GM23338 (cell line): ENCODE measurements at regions not wholly inside any gene's neighbourhood (a gene's known extent, or its start where the extent isn't known, plus 50 kb on each side); places are given as distances from the start of the nearest gene placed in this dataset.

Experiments used
- ATAC-seq: fragments of 200-7000 bp; cut with Tn5 transposase; 3 replicates; pipeline ENCODE4 v1.9.1; 2020
- DNase-seq: peaks from one replicate; pipeline ENCODE4 v3.0.0-alpha.2; 2015; ENCODE audit warnings: low spot score
- H2AFZ ChIP-seq: fragments of 200-600 bp; sonication (generic); 2 replicates; pipeline ENCODE4 v1.8.0; 2016; ENCODE audit warnings: antibody characterized with exemption, mild to moderate bottlenecking, moderate library complexity
- H3F3A ChIP-seq: fragments of 200-600 bp; sonication (generic); replicated peaks from 2 replicates; pipeline ENCODE4 v1.8.0; 2017; ENCODE audit warnings: antibody characterized with exemption, mixed run types, low read depth
- H3K27ac ChIP-seq: fragments of 200-600 bp; sonication (generic); 2 replicates; pipeline ENCODE4 v1.6.1; 2016; ENCODE audit warnings: low read depth
- H3K27me3 ChIP-seq: fragments of 200-600 bp; sonication (generic); 2 replicates; pipeline ENCODE4 v1.8.0; 2016; ENCODE audit warnings: mild to moderate bottlenecking, mixed run types, moderate library complexity; ENCODE audit not compliant: insufficient read depth
- H3K36me3 ChIP-seq: fragments of 200-600 bp; sonication (generic); 2 replicates; pipeline ENCODE4 v1.8.0; 2016; ENCODE audit warnings: mild to moderate bottlenecking; ENCODE audit not compliant: insufficient read depth
- H3K4me1 ChIP-seq: fragments of 200-600 bp; sonication (generic); 2 replicates; pipeline ENCODE4 v1.8.0; 2016; ENCODE audit warnings: mild to moderate bottlenecking, moderate library complexity; ENCODE audit not compliant: insufficient read depth
- H3K4me2 ChIP-seq: fragments of 200-600 bp; sonication (generic); 2 replicates; pipeline ENCODE4 v1.7.1; 2017; ENCODE audit warnings: mixed run types
- H3K4me3 ChIP-seq: fragments of 200-600 bp; sonication (generic); 2 replicates; pipeline ENCODE4 v1.6.1; 2016; ENCODE audit warnings: mixed run types
- H3K79me2 ChIP-seq: fragments of 200-600 bp; sonication (generic); replicated peaks from 2 replicates; pipeline ENCODE4 v1.8.0; 2017; ENCODE audit warnings: mild to moderate bottlenecking; ENCODE audit not compliant: insufficient read depth
- H3K9me2 ChIP-seq: fragments of 200-600 bp; sonication (generic); 2 replicates; pipeline ENCODE4 v1.8.0; 2017; ENCODE audit not compliant: insufficient read depth
- H4K20me1 ChIP-seq: fragments of 200-600 bp; sonication (generic); replicated peaks from 2 replicates; pipeline ENCODE4 v1.8.0; 2017; ENCODE audit warnings: mild to moderate bottlenecking; ENCODE audit not compliant: insufficient read depth
- H3K27ac Mint-ChIP-seq: 2 replicates; pipeline ENCODE4 v1.8.0; 2020; ENCODE audit warnings: inconsistent platforms, mild to moderate bottlenecking, moderate library complexity, mixed read lengths
- H3K27me3 Mint-ChIP-seq: 3 replicates; pipeline ENCODE4 v1.8.0; 2022; ENCODE audit warnings: low read depth, mild to moderate bottlenecking, moderate library complexity, mixed read lengths, inconsistent platforms; ENCODE audit not compliant: insufficient read depth, poor library complexity
- H3K36me3 Mint-ChIP-seq: 3 replicates; pipeline ENCODE4 v1.8.0; 2021; ENCODE audit warnings: low read depth, mild to moderate bottlenecking, inconsistent platforms, moderate library complexity, mixed read lengths
- H3K4me1 Mint-ChIP-seq: 3 replicates; pipeline ENCODE4 v1.8.0; 2020; ENCODE audit warnings: mild to moderate bottlenecking, inconsistent platforms, mixed read lengths
- H3K4me3 Mint-ChIP-seq: 3 replicates; pipeline ENCODE4 v1.8.0; 2021; ENCODE audit warnings: moderate library complexity, mild to moderate bottlenecking, inconsistent platforms, mixed read lengths
- H3K9me3 Mint-ChIP-seq: 3 replicates; pipeline ENCODE4 v1.8.0; 2020; ENCODE audit warnings: moderate library complexity, mild to moderate bottlenecking, inconsistent platforms, mixed read lengths
- CTCF ChIP-seq, 2 experiments: fragments of 200-600 bp in 1 of 2; sonication (generic) in 1 of 2; conservative IDR thresholded peaks; 2 replicates each; pipeline versions ENCODE4 v1.5.1 to v1.6.1; 2016 to 2017; ENCODE audit warnings: antibody characterized with exemption in 2 of 2, low read depth in 2 of 2, mild to moderate bottlenecking in 2 of 2, moderate library complexity in 1 of 2
- ETS1 ChIP-seq: IDR thresholded peaks from 2 replicates; pipeline ENCODE4 v1.6.1; 2016; ENCODE audit warnings: antibody characterized with exemption
- EZH2 ChIP-seq: fragments of 200-600 bp; sonication (generic); IDR thresholded peaks from one replicate; pipeline ENCODE4 v1.8.0; 2017; ENCODE audit warnings: antibody characterized with exemption, mild to moderate bottlenecking, low read depth; ENCODE audit not compliant: unreplicated experiment
- EZH2phosphoT487 ChIP-seq: fragments of 200-600 bp; sonication (generic); IDR thresholded peaks from one replicate; pipeline ENCODE4 v1.8.1; 2018; ENCODE audit warnings: antibody characterized with exemption; ENCODE audit not compliant: unreplicated experiment
- JUNB ChIP-seq: IDR thresholded peaks from one replicate; pipeline ENCODE4 v1.6.1; 2016; ENCODE audit warnings: antibody characterized with exemption; ENCODE audit not compliant: unreplicated experiment
- NANOG ChIP-seq: IDR thresholded peaks from 2 replicates; pipeline ENCODE4 v1.6.1; 2016; ENCODE audit warnings: antibody characterized with exemption, borderline replicate concordance
- REST ChIP-seq: IDR thresholded peaks from one replicate; pipeline ENCODE4 v1.6.1; 2018; ENCODE audit warnings: antibody characterized with exemption; ENCODE audit not compliant: unreplicated experiment
- ZNF331 ChIP-seq: fragments of 250-450 bp; sonication (Bioruptor Pico); IDR thresholded peaks from 2 replicates; pipeline ENCODE4 v1.5.0; 2020; ENCODE audit warnings: low read depth, mild to moderate bottlenecking, moderate library complexity
- TF ChIP-seq, protein P1 (sequence below): fragments of 250-450 bp; sonication (Bioruptor Pico); IDR thresholded peaks from 2 replicates; pipeline ENCODE4 v1.5.0; 2020; ENCODE audit warnings: mild to moderate bottlenecking, moderate library complexity

DNA sequence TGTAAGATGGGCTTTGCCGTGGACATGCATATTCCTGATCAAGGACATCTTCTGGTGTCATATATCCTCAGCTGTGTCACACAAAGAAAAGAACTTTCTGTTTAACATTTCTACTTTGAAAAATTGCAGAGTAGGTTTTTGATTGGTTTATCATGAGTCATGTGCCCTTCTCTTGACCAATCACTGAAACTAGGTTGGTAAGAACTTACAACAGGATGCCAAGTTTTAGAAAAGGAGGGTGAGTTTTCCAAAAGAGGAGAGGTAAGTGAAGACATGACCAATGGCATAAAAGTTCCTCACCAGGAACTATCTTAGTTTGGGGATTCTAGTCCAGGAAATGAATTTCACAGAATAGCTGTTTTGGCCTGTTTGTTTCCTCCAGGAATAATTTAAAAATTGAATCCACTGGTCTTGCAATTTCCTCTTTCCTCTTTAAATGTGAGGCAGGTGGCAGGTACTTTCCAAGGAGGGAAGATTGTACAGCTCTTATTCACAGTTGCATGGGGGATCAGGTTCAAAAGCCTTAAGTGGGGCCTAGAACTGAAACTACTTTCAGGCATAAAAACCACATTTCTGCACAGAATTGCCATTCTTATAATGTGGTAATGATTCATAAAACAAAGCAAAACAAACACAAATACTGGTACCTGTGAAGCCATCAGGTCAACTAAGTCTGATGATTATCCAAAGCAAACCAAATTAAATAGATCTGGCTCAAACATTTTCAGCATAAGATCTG, 1114.5 kb upstream of the LCORL start (continued):
- TF ChIP-seq, protein P1, sequence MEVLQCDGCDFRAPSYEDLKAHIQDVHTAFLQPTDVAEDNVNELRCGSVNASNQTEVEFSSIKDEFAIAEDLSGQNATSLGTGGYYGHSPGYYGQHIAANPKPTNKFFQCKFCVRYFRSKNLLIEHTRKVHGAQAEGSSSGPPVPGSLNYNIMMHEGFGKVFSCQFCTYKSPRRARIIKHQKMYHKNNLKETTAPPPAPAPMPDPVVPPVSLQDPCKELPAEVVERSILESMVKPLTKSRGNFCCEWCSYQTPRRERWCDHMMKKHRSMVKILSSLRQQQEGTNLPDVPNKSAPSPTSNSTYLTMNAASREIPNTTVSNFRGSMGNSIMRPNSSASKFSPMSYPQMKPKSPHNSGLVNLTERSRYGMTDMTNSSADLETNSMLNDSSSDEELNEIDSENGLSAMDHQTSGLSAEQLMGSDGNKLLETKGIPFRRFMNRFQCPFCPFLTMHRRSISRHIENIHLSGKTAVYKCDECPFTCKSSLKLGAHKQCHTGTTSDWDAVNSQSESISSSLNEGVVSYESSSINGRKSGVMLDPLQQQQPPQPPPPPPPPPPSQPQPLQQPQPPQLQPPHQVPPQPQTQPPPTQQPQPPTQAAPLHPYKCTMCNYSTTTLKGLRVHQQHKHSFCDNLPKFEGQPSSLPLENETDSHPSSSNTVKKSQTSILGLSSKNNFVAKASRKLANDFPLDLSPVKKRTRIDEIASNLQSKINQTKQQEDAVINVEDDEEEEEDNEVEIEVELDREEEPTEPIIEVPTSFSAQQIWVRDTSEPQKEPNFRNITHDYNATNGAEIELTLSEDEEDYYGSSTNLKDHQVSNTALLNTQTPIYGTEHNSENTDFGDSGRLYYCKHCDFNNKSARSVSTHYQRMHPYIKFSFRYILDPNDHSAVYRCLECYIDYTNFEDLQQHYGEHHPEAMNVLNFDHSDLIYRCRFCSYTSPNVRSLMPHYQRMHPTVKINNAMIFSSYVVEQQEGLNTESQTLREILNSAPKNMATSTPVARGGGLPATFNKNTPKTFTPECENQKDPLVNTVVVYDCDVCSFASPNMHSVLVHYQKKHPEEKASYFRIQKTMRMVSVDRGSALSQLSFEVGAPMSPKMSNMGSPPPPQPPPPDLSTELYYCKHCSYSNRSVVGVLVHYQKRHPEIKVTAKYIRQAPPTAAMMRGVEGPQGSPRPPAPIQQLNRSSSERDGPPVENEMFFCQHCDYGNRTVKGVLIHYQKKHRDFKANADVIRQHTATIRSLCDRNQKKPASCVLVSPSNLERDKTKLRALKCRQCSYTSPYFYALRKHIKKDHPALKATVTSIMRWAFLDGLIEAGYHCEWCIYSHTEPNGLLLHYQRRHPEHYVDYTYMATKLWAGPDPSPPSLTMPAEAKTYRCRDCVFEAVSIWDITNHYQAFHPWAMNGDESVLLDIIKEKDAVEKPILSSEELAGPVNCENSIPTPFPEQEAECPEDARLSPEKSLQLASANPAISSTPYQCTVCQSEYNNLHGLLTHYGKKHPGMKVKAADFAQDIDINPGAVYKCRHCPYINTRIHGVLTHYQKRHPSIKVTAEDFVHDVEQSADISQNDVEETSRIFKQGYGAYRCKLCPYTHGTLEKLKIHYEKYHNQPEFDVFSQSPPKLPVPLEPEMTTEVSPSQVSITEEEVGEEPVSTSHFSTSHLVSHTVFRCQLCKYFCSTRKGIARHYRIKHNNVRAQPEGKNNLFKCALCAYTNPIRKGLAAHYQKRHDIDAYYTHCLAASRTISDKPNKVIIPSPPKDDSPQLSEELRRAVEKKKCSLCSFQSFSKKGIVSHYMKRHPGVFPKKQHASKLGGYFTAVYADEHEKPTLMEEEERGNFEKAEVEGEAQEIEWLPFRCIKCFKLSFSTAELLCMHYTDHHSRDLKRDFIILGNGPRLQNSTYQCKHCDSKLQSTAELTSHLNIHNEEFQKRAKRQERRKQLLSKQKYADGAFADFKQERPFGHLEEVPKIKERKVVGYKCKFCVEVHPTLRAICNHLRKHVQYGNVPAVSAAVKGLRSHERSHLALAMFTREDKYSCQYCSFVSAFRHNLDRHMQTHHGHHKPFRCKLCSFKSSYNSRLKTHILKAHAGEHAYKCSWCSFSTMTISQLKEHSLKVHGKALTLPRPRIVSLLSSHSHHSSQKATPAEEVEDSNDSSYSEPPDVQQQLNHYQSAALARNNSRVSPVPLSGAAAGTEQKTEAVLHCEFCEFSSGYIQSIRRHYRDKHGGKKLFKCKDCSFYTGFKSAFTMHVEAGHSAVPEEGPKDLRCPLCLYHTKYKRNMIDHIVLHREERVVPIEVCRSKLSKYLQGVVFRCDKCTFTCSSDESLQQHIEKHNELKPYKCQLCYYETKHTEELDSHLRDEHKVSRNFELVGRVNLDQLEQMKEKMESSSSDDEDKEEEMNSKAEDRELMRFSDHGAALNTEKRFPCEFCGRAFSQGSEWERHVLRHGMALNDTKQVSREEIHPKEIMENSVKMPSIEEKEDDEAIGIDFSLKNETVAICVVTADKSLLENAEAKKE: no peak
- TF ChIP-seq CTCF (conservative IDR thresholded peaks at IDR 0.05; ENCODE audit: low read depth in 2 of 2): no peak

DNA sequence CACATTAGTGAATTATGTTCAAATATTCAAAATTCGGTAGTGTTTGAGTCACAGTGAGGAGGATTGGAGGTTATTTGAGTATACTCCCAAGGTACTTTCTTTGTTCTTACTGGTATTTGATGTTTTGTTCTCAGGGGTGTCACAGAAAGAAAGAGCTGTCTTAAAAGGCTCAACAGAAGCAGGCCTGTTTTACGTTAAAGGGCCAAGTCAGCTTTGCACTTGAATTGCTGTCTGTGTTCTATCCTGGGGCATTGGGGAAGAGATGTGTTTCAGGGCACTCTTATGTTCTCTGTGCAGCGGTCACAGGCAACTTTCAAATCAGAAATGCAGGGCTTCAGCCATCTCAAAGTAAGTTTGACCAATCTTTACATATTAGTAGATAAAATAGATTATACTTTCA, 1113.1 kb upstream of the LCORL start:
- H3K4me2 ChIP-seq: no peak overlapping the region
- peaks cover 16% of the 10 kb centered on the region; the same call in 1 of the 2 replicates for H3K4me1 ChIP-seq
- no peak overlapping the region for H3K4me3 Mint-ChIP-seq
- H3F3A ChIP-seq: no peaks in the 10 kb centered on the region
- H3K9me2 ChIP-seq: no peaks in the 10 kb centered on the region
- ATAC-seq (peak; percentile 62), DNase-seq (peak; percentile 35)
- H3K4me1 Mint-ChIP-seq: peaks cover 19% of the 10 kb centered on the region
- H3K9me3 Mint-ChIP-seq: no peaks in the 10 kb centered on the region; the same call in 2 of the 3 replicates
- H3K27ac Mint-ChIP-seq: peak overlapping the region; percentile 76
- H2AFZ ChIP-seq: no peak overlapping the region
- H3K4me3 ChIP-seq: no peak overlapping the region
- H3K79me2 ChIP-seq: no peaks in the 10 kb centered on the region
- H3K27ac ChIP-seq: no peak overlapping the region
- no peaks in the 10 kb centered on the region for H3K27me3 ChIP-seq
- no peaks in the 10 kb centered on the region for H3K27me3 Mint-ChIP-seq
- no peaks in the 10 kb centered on the region for H3K36me3 ChIP-seq
- no peaks in the 10 kb centered on the region for H3K36me3 Mint-ChIP-seq
- no peaks in the 10 kb centered on the region for H4K20me1 ChIP-seq
- TF ChIP-seq EZH2phosphoT487: no peak
- no peak for TF ChIP-seq EZH2
- TF ChIP-seq CTCF (conservative IDR thresholded peaks at IDR 0.05; ENCODE audit: low read depth in 2 of 2): no peak
- no peak for TF ChIP-seq REST
- TF ChIP-seq NANOG: no peak
- TF ChIP-seq ZNF331 (CRISPR knock-in tag): no peak
- TF ChIP-seq ETS1: no peak
- no peak for TF ChIP-seq JUNB
